ENCODE measurements at regions not wholly inside any gene's neighbourhood (a gene's known extent, or its start where the extent isn't known, plus 50 kb on each side); places are given as distances from the start of the nearest gene placed in this dataset.
"Not testable (repeated sequence)": the region's sequence is repeated elsewhere in the genome, so short reads cannot be mapped to it uniquely, and the experiment has no call there.

DNA sequence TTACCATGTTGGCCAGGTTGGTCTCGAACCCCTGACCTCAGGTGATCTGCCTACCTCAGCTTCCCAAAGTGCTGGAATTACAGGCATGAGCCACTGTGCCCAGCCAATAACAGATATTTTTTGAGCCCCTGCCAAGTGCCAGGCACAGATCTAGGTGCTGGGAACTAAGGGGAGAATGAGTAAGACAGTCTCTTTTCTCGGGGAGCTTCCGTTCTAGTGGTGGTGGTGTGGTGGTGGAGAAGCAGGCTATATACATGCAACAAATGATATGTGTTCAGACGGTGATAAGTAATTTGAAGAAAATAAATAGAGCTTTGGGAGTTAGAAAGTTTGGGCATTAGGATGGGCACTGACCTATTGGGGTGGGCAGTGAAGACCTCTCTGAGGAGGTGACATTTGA is 76.7 kb upstream of the VKORC1L1 start:
- DNase-seq: no peak
- H3K27ac ChIP-seq: no peak overlapping the region
- H3K36me3 ChIP-seq: no peaks in the 10 kb centered on the region
- no peaks in the 10 kb centered on the region for H3K9me3 ChIP-seq
- ATAC-seq: no peak
- intact Hi-C loops (cut with DNase I): no loop called here
- 93 to 96% (median 95%) methylated on average over 4 of the region's 4 CpGs for WGBS, 4 donors
- peaks cover 0 to 7% (median 0%) of the 10 kb centered on the region in 12 donors for H3K4me1 ChIP-seq
- no peaks in the 10 kb centered on the region for H3K27me3 ChIP-seq
- TF ChIP-seq, protein P1, sequence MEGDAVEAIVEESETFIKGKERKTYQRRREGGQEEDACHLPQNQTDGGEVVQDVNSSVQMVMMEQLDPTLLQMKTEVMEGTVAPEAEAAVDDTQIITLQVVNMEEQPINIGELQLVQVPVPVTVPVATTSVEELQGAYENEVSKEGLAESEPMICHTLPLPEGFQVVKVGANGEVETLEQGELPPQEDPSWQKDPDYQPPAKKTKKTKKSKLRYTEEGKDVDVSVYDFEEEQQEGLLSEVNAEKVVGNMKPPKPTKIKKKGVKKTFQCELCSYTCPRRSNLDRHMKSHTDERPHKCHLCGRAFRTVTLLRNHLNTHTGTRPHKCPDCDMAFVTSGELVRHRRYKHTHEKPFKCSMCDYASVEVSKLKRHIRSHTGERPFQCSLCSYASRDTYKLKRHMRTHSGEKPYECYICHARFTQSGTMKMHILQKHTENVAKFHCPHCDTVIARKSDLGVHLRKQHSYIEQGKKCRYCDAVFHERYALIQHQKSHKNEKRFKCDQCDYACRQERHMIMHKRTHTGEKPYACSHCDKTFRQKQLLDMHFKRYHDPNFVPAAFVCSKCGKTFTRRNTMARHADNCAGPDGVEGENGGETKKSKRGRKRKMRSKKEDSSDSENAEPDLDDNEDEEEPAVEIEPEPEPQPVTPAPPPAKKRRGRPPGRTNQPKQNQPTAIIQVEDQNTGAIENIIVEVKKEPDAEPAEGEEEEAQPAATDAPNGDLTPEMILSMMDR (IDR thresholded peaks at IDR 0.05): no peak
- TF ChIP-seq POLR2A (IDR thresholded peaks at IDR 0.05): no peak
- no peak overlapping the region for H3K4me3 ChIP-seq

DNA sequence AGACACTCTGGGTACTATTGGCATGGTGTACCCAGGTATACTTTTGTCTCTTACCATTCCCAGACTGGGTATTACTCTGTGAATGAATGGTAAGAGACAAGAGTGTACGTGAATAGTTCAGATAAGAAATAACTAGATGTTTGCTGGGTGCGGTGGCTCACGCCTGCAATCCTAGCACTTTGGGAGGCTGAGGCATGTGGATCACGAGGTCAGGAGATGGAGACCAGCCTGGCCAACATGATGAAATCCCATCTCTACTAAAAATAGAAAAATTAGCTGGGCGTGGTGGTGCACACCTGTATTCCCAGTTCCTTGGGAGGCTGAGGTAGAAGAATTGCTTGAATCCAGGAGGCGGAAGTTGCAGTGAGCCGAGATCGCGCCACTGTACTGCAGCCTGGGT is 75.8 kb upstream of the VKORC1L1 start:
- 82 to 88% (median 85%) methylated on average over 9 of the region's 9 CpGs for WGBS, 4 donors
- ATAC-seq; H3K27ac ChIP-seq; DNase-seq; intact Hi-C loops (cut with DNase I); H3K4me1 ChIP-seq; H3K9me3 ChIP-seq; H3K4me3 ChIP-seq; H3K27me3 ChIP-seq; H3K36me3 ChIP-seq: not testable (repeated sequence)

DNA sequence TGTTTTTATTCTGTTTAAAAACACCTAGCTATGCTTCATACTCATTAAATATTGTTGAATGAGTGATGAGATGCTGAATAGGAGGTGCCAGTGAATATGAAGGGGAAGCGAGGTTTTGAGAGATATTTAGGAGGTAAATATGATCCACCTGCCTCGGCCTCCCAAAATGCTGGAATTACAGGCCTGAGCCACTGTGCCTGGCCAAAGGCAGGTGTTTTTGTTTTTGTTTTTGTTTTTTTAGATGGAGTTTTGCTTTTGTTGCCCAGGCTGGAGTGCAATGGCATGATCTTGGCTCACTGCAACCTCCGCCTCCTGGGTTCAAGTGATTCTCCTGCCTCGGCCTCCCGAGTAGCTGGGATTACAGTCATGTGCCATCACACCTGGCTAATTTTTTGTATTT is 75.3 kb upstream of the VKORC1L1 start:
- H3K27me3 ChIP-seq; H3K9me3 ChIP-seq; H3K36me3 ChIP-seq; DNase-seq; H3K4me3 ChIP-seq; H3K4me1 ChIP-seq; ATAC-seq; intact Hi-C loops (cut with DNase I); H3K27ac ChIP-seq: not testable (repeated sequence)
- 83 to 86% (median 86%) methylated on average over 5 of the region's 5 CpGs for WGBS, 4 donors

DNA sequence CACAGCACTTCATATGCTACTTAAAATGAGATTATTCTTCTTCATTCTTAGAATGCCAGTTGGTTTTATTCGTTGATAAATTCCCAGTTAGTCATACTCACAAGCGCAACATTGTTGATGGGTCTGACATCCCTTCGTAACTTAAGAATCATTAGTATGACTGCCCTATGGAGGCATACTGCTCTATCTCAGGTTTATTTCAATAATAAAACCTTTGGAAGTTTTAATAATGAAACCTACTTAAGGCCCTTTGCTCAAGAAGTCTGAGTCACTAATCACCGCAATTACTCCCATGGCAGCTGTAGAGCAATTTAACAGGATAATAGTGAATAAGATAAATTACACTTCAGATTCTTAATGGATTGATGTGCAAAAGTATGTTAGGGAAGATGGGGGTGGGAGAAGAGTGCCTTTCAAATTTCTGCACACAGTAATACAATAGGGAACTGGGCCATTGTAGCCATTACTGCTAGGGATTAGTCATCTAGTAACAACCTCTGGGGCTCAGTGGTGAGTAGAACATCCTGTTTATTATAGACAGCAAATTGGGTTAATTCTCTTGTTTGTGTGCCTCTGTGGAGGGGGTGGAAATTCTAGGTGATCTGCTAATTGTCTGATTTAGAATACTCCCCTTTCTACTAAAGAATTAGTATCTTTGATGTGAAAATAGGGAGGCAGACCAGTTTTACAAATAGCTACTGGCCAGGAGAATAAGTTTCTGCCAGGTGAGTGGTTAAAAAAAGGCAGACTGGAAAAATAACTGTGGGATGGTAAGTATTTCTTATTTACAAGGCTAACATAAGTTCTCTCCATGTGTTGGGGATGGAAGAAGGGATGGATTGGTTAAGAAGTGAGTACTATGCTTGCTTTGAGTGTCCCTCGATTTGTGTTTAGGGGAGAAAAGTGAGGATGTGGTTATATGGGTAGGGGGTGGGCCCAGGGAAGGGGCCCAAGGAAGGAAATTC is 74.5 kb upstream of the VKORC1L1 start:
- Histone ChIP-seq H3K36me3 (no peaks in the 10 kb centered on the region), H3K9me3 (no peaks in the 10 kb centered on the region), H3K27ac (no peak overlapping the region), H3K4me3 (no peak overlapping the region), H3K4me1 (peaks cover 0 to 7% (median 0%) of the 10 kb centered on the region in 12 donors), H3K27me3 (no peaks in the 10 kb centered on the region)
- TF ChIP-seq POLR2A (IDR thresholded peaks at IDR 0.05): no peak
- TF ChIP-seq, protein P1 (IDR thresholded peaks at IDR 0.05): no peak
- no peak for DNase-seq
- 74 to 76% (median 75%) methylated on average over 5 of the region's 5 CpGs for WGBS, 4 donors
- intact Hi-C loops (cut with DNase I): no loop called here
- no peak for ATAC-seq

DNA sequence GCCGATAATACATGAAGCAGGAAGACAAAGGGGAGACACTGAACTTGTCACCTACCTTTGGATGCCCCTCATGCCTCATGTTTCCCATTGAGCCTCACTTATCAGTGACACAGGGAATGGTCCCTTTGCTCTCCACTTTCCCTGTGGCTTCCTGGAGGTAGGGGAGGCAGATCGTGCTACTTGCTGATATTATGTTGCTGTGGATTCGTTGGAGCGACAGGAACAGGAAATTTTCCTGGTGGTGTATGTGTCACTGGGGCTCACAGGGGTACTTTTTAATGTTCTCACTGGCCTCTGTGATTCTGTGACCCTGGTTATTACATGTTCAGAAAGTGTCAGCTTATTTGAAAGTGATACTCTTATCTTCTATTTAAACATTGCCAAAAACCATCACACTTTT is 72.7 kb upstream of the VKORC1L1 start:
- DNase-seq; intact Hi-C loops (cut with DNase I); H3K27me3 ChIP-seq; ATAC-seq; H3K4me1 ChIP-seq; H3K9me3 ChIP-seq; H3K4me3 ChIP-seq; H3K27ac ChIP-seq; H3K36me3 ChIP-seq: not testable (repeated sequence)
- 57 to 67% (median 60%) methylated on average over 4 of the region's 4 CpGs for WGBS, 4 donors
